HepG2 (cell line): ENCODE measurements at regions not wholly inside any gene's neighbourhood (a gene's known extent, or its start where the extent isn't known, plus 50 kb on each side); places are given as distances from the start of the nearest gene placed in this dataset.

ENCODE experiments used
- ATAC-seq: fragments of 200-7000 bp; cut with Tn5 transposase; 3 replicates; pipeline ENCODE4 v1.9.1; 2020; ENCODE audit warnings: mild to moderate bottlenecking, moderate library complexity
- BruUV-seq: library from RNA; stranded (reverse); fragments of 400-500 nt; replicated peaks from 2 replicates; lab custom pipeline; 2021; lab: Mats Ljungman, UMichigan
- CTCF ChIA-PET: fragments of 300-600 bp; formaldehyde crosslinking; extraction: SDS; loops from one replicate; lab custom pipeline; 2021; ENCODE audit warnings: low total read pairs, inconsistent platforms, low intra/inter-chr PET ratio; lab: Yijun Ruan, JAX
- POLR2A ChIA-PET: fragments of 350-600 bp; sonication (Branson Sonifier 250); formaldehyde crosslinking; loops from one replicate; lab custom pipeline; 2020; ENCODE audit warnings: antibody characterized with exemption, inconsistent platforms; lab: Yijun Ruan, JAX
- DNase-seq: peaks from one replicate; pipeline ENCODE4 v3.0.0-alpha.2; 2015; ENCODE audit warnings: low spot score
- FAIRE-seq: peaks from 3 replicates; lab custom pipeline; 2011; peaks lifted over from hg19 to GRCh38; lab: Jason Lieb, UNC
- H2AFZ ChIP-seq: one replicate; pipeline ENCODE4 v1.6.1; 2011; ENCODE audit warnings: low read length, inconsistent platforms
- H3K27ac ChIP-seq: fragments of 300-600 bp; 3 replicates; pipeline ENCODE4 v1.8.0; 2011; ENCODE audit warnings: mixed run types, mild to moderate bottlenecking, mixed read lengths, low read length, inconsistent platforms; ENCODE audit not compliant: insufficient read depth; ENCODE audit errors: extremely low read length
- H3K27me3 ChIP-seq, 2 experiments: fragments of 200-600 bp in 1 of 2; 2 replicates in 1 of 2; 3 replicates in 1 of 2; pipeline versions ENCODE4 v1.6.0 to v1.8.0; 2011; ENCODE audit warnings: low read length in 2 of 2, mild to moderate bottlenecking in 2 of 2, moderate library complexity in 2 of 2, inconsistent platforms in 1 of 2; ENCODE audit not compliant: insufficient read depth in 2 of 2, control insufficient read depth in 1 of 2
- H3K36me3 ChIP-seq, 2 experiments: fragments of 200-600 bp in 1 of 2; replicated peaks in 1 of 2; 2 replicates in 1 of 2; 3 replicates in 1 of 2; pipeline versions ENCODE4 v1.5.1 to v1.8.0; 2011; ENCODE audit warnings: low read length in 2 of 2, inconsistent platforms in 1 of 2; ENCODE audit not compliant: insufficient read depth in 2 of 2, control insufficient read depth in 1 of 2
- H3K4me1 ChIP-seq: 2 replicates; pipeline ENCODE4 v1.5.1; 2012; ENCODE audit warnings: low read length, inconsistent platforms; ENCODE audit not compliant: insufficient read depth
- H3K4me2 ChIP-seq: 2 replicates; pipeline ENCODE4 v1.6.0; 2011; ENCODE audit warnings: low read depth, low read length, inconsistent platforms
- H3K4me3 ChIP-seq, 3 experiments: fragments of 200-600 bp in 1 of 3; sonication (generic), shearing (Covaris generic) in 1 of 3; replicated peaks in 1 of 3; 2 replicates each; pipeline ENCODE4 v1.5.1; 2011 to 2016; ENCODE audit warnings: low read length in 3 of 3, inconsistent platforms in 2 of 3, low read depth in 2 of 3, mild to moderate bottlenecking in 2 of 3, control low read depth in 1 of 3, mixed read lengths in 1 of 3; ENCODE audit not compliant: insufficient read depth in 1 of 3
- H3K79me2 ChIP-seq: one replicate; pipeline ENCODE4 v1.6.1; 2011; ENCODE audit warnings: low read length, inconsistent platforms; ENCODE audit not compliant: insufficient read depth
- H3K9ac ChIP-seq: 2 replicates; pipeline ENCODE4 v1.6.0; 2011; ENCODE audit warnings: mild to moderate bottlenecking, low read depth, low read length, inconsistent platforms; ENCODE audit not compliant: insufficient read depth
- H3K9me3 ChIP-seq: 2 replicates; pipeline ENCODE4 v1.5.1; 2012; ENCODE audit warnings: mild to moderate bottlenecking, low read length
- H4K20me1 ChIP-seq: 2 replicates; pipeline ENCODE4 v1.6.0; 2011; ENCODE audit warnings: inconsistent platforms, mild to moderate bottlenecking, low read length, moderate library complexity; ENCODE audit not compliant: insufficient read depth
- AHDC1 ChIP-seq: sonication (generic); formaldehyde crosslinking; IDR thresholded peaks from 2 replicates; pipeline ENCODE4 v1.5.1; 2020; ENCODE audit warnings: mild to moderate bottlenecking, missing genetic modification reagents, borderline replicate concordance
- AKAP8 ChIP-seq: sonication (generic); formaldehyde crosslinking; IDR thresholded peaks from 2 replicates; pipeline ENCODE4 v1.5.1; 2020; ENCODE audit warnings: mild to moderate bottlenecking, missing genetic modification reagents
- BRD4 ChIP-seq: sonication (generic); formaldehyde crosslinking; IDR thresholded peaks from 2 replicates; pipeline ENCODE4 v1.4.0; 2020; ENCODE audit warnings: missing genetic modification reagents
- CHD4 ChIP-seq: fragments of 200-600 bp; sonication (generic); IDR thresholded peaks from 2 replicates; pipeline ENCODE4 v1.7.0; 2017; ENCODE audit warnings: mild to moderate bottlenecking, low read length, borderline replicate concordance
- GABPA ChIP-seq, 2 experiments: IDR thresholded peaks; 2 replicates each; pipeline ENCODE4 v1.6.1; 2011 to 2016; ENCODE audit warnings: low read depth in 2 of 2, low read length in 1 of 2, missing biosample characterization in 1 of 2, missing genetic modification characterization in 1 of 2
- GABPB1 ChIP-seq: IDR thresholded peaks from 2 replicates; pipeline ENCODE4 v1.6.1; 2016; ENCODE audit warnings: mild to moderate bottlenecking, missing genetic modification reagents, moderate library complexity, missing compliant biosample characterization
- HMGA1 ChIP-seq: sonication (generic); formaldehyde crosslinking; conservative IDR thresholded peaks from 2 replicates; pipeline ENCODE4 v1.4.0; 2020; ENCODE audit warnings: missing genetic modification reagents
- HNF4A ChIP-seq: sonication (generic); formaldehyde crosslinking; IDR thresholded peaks from 2 replicates; pipeline ENCODE4 v1.4.0; 2020; ENCODE audit warnings: missing genetic modification reagents
- KLF11 ChIP-seq: IDR thresholded peaks from 2 replicates; pipeline ENCODE4 v1.6.1; 2016; ENCODE audit warnings: missing compliant biosample characterization
- REXO4 ChIP-seq: sonication (generic); formaldehyde crosslinking; IDR thresholded peaks from 2 replicates; pipeline ENCODE4 v1.8.0; 2022; ENCODE audit warnings: missing genetic modification reagents, mild to moderate bottlenecking, borderline replicate concordance
- RFXANK ChIP-seq: IDR thresholded peaks from 2 replicates; pipeline ENCODE4 v1.6.1; 2016
- SAFB2 ChIP-seq: sonication (generic); formaldehyde crosslinking; IDR thresholded peaks from 2 replicates; pipeline ENCODE4 v1.5.1; 2020; ENCODE audit warnings: missing genetic modification reagents, low read depth, mild to moderate bottlenecking, borderline replicate concordance
- TFE3 ChIP-seq: IDR thresholded peaks from 2 replicates; pipeline ENCODE4 v1.6.1; 2016
- TGIF2 ChIP-seq: IDR thresholded peaks from 2 replicates; pipeline ENCODE4 v1.6.1; 2016; ENCODE audit warnings: control low read depth, missing compliant biosample characterization
- THAP11 ChIP-seq: IDR thresholded peaks from 2 replicates; pipeline ENCODE4 v1.6.1; 2016; ENCODE audit warnings: missing biosample characterization, missing genetic modification reagents
- TMF1 ChIP-seq: sonication (generic); formaldehyde crosslinking; IDR thresholded peaks from 2 replicates; pipeline ENCODE4 v1.8.1; 2022; ENCODE audit warnings: low read depth, missing genetic modification reagents
- ZNF10 ChIP-seq: sonication (generic); formaldehyde crosslinking; IDR thresholded peaks from 2 replicates; pipeline ENCODE4 v1.4.0; 2020; ENCODE audit warnings: mild to moderate bottlenecking, low read depth, missing genetic modification reagents, borderline replicate concordance
- ZNF607 ChIP-seq: sonication (generic); formaldehyde crosslinking; IDR thresholded peaks from 2 replicates; pipeline ENCODE4 v1.5.1; 2020; ENCODE audit warnings: missing genetic modification reagents, mild to moderate bottlenecking, borderline replicate concordance
- ZNF709 ChIP-seq: sonication (generic); formaldehyde crosslinking; IDR thresholded peaks from 2 replicates; pipeline ENCODE4 v1.5.0; 2020; ENCODE audit warnings: mild to moderate bottlenecking, missing genetic modification reagents
- WGBS: methylation state at CpG from one replicate; pipeline ENCODE4 v1.1.6; 2017; ENCODE audit warnings: low lambda C conversion rate; 5-methylcytosine and 5-hydroxymethylcytosine counted together
- in situ Hi-C: cut with HindIII; loops from 2 replicates; pipeline ENCODE4 v1.10.0; 2017; ENCODE audit warnings: low pct_unique_long_range_greater_than_20kb; ENCODE audit not compliant: extremely low pct_ligation_motif_present
- intact Hi-C: fragments of 100-400 bp; cut with micrococcal nuclease; formaldehyde crosslinking; loops from one replicate; pipeline ENCODE4 v1.10.0; 2022; ENCODE audit not compliant: unreplicated experiment

- WGBS, result 22% methylated on average over 5 of the region's 5 CpGs
- DNase-seq, result peak; percentile 82
- peak; percentile 42 for ATAC-seq
- no peak overlapping the region for H3K4me3 ChIP-seq
- no peaks in the 10 kb centered on the region for H4K20me1 ChIP-seq
- no peaks in the 10 kb centered on the region for H3K9me3 ChIP-seq
- in situ Hi-C loops, result no loop called here
- ChIA-PET CTCF (interaction anchor here (3.2 kb wide), 1 partner anchor 22 kb away, joined by 33 read pairs; no protein-coding TSS in a partner anchor), POLR2A (no interaction called here)
- no peaks in the 10 kb centered on the region for H3K36me3 ChIP-seq
- H3K27ac ChIP-seq, result no peak overlapping the region
- peak; percentile 61 for FAIRE-seq
- H3K79me2 ChIP-seq, result no peaks in the 10 kb centered on the region
- peaks cover 58% of the 10 kb centered on the region for H3K4me1 ChIP-seq
- peak overlapping the region; percentile 19; the same call in 1 of the 2 replicates for H3K4me2 ChIP-seq
- H3K27me3 ChIP-seq, result peaks cover 0 to 4% of the 10 kb centered on the region in 2 experiments; a peak in 1 of 5 replicates
- no TSS peak for BruUV-seq
- no peak overlapping the region for H3K9ac ChIP-seq
- intact Hi-C loops, result loop anchor here (1.0 to 2.0 kb wide), 2 partner anchors 18 to 22 kb away; no protein-coding TSS in a partner anchor
- H2AFZ ChIP-seq, result no peak overlapping the region
- TF ChIP-seq THAP11 (CRISPR knock-in tag) (no peak), ZNF10 (CRISPR knock-in tag) (no peak), CHD4 (no peak), BRD4 (CRISPR knock-in tag) (no peak), ZNF709 (no peak), HMGA1 (CRISPR knock-in tag) (no peak), TFE3 (CRISPR knock-in tag) (no peak), ZNF607 (no peak), SAFB2 (CRISPR knock-in tag) (no peak), TGIF2 (CRISPR knock-in tag) (no peak), HNF4A (0 out of 2 replicates have a peak, but pooled peaks have one; percentile 23), TMF1 (CRISPR knock-in tag) (no peak), RFXANK (CRISPR knock-in tag) (no peak), KLF11 (CRISPR knock-in tag) (no peak), AKAP8 (CRISPR knock-in tag) (no peak), AHDC1 (peak; percentile 74), GABPB1 (CRISPR knock-in tag) (no peak), GABPA (IDR thresholded peaks at IDR 0.05; ENCODE audit: low read depth, low read length) (no peak), GABPA (CRISPR knock-in tag; IDR thresholded peaks at IDR 0.05; ENCODE audit: low read depth) (no peak), REXO4 (no peak)
Measured at GRCh38 chr3:159782724-159783421, 205.8 kb upstream of the IL12A start.
